Fibroblast of gingiva (primary cell): ENCODE measurements at regions not wholly inside any gene's neighbourhood (a gene's known extent, or its start where the extent isn't known, plus 50 kb on each side); places are given as distances from the start of the nearest gene placed in this dataset.

Source experiments
- DNase-seq: peaks from one replicate; pipeline ENCODE4 v3.0.0-alpha.2; 2011; ENCODE audit warnings: low read depth

DNA sequence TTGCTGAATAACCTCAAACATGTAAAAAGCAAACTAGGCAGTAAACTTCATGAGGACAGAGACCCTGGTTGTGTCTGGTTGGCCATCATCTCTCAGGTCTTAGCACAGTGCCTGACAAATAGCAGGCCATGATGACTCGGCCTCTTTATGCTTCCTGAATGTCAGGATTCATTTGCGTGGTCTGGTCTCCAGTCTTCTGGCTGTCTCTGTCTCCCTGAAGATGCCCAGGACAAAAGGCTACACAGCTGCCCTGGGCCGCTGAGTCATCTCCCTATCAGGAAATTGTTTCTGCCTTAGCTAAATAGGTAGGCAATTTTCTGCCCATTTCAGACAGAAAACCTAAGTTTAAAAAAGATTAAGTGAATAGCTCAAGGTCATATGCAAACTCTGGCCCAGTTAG is 84.1 kb upstream of the FNDC3A start:
- DNase-seq = no peak

DNA sequence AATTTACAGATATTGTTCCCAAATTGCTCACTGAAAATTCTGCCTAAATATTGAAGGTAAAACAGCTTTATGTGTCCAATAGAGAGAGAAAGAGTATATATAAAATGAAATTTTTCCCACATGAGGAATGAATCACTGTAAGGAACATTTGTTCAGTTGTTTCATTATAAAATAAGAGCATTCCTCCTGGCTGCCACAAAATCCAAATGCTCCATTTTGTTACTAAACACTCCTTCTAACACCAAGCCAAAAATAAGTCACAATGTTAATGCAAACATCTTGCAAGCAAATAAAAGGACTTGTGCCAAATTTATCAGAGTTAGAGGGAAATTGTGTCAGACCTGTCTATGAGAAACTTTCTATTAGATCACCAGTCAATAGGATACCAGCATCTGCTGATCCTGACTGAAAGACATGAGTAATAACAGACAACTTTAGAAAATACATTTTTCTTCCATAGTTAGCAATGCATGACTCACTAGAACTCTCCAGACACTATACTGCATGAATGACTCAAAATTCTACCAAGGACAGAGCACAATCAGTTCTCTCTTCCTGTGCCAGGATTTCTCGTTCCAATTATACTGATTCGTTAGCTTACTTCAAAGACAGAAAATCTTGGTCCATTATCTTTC is 83.5 kb upstream of the FNDC3A start:
- DNase-seq = peak; percentile 81

DNA sequence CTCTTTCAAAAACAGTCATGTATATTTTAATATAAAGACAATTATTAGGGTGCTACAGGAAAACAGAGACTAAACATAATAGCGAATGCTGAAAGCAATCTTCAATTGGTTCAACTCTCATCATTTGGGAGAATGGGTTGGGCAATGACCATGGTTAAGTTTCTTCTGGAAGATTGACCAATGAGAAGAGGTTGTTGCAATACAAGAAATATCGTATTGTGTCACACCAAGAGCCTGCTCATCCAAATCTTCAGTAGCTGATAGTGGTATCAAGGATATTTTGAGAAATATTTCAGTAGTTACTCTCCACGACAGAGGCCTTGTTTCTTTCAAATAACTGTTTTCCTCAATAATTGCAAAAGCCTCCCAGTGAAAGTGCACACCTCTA is 83.0 kb upstream of the FNDC3A start:
- peak; percentile 31 for DNase-seq

DNA sequence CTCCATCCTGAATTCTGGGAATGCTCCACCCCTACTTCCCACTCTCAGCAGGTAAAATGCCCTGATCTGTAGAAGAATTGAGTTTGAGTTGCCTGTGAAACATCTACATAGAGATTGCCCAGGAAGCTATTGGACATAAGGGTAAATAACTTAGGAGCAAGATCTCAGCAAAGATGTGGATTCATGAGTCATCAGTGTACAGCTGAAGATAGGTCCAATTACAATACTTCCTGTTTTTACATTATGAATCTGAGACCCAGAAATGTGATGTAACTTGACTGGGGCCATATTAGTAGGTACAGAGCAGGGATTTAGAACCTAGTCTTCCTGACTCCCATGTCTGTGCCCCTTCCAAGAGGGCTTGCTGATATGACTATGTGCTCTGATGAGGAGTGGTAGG is 79.4 kb upstream of the FNDC3A start:
- DNase-seq = peak; percentile 40

DNA sequence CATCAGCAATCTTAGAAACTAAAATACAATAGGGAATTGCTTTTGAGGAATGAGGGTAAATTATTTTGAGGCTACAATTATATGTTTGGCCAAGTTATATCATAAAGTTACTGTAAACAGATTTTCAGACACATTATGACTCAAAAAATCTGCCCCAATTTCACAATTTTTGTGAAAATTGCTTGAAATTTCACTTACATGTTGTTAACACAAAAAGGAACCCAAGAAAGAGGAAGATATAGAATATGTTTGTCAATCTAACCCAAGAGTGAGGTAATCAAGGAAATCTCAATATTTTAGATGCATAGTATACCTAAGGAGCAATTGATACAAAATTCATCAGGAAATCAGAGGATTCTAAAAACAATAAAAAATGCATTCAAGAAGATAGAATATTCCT is 73.9 kb upstream of the FNDC3A start:
- DNase-seq = no peak

DNA sequence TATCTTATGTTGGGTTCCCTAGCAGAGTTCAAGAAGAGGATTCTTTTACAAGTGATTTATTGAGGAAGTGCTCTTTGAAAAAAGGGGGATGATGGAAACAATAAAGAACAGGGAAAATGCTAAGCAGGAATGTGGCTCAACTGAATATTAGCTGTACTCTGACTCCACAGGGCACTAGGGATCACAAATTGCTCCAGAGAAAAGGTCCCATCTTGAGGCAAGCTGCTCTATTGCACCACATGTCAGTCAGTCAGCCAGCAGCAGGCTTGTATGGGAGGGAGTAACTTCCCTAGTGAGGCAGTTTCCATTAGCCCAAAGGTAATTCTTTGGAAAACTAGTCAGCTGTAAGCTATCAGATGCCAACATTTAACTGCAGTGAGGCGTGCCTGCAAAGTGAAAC is 73.3 kb upstream of the FNDC3A start:
- peak; percentile 71 for DNase-seq

DNA sequence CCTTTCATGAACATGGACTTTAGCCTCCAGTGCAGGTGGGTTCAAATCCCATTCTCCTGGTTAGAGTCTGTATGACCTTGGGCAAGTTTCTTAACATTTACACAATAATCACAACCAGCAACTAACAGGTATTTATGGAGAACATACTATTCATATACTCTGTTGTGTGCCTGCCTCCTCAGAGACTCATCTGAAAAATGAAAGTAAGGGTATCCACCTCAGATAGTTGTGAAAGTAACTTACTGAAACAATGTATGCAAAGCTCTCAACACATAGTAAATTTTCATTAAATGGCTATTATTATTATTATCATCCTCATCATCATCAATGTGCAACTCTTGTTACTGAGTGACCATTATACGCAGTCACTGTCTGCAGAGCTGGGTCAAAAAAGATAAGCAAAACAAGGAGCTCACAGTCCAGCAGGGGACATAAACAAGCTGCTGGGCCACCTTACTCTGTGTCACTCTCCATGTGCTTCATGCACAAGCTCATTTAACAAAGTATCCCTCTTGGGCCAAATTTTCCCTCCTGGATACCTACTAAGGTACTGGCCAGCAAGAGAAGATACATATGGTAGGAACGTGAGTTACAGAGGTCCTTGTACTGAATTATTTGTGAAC is 70.9 kb upstream of the FNDC3A start:
- no peak for DNase-seq

DNA sequence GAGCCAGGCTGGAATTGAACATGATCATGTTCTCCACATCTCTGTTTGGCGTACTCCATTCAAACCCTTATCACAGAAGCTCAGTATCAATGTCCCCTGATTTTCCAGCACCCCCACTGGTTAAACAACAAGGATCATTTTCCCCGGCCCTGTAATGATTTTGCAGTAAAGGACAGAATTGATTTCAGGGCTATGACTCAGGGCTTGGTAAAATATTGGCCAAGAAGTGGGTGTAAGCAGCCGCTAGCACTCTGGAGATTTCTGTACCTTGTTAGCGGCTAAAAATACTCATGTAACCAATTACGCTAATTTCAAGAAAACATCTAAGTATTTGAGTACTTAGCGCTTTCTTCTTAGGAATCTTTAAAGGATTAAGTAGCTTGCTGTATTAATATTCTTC is 69.5 kb upstream of the FNDC3A start:
- no peak for DNase-seq

DNA sequence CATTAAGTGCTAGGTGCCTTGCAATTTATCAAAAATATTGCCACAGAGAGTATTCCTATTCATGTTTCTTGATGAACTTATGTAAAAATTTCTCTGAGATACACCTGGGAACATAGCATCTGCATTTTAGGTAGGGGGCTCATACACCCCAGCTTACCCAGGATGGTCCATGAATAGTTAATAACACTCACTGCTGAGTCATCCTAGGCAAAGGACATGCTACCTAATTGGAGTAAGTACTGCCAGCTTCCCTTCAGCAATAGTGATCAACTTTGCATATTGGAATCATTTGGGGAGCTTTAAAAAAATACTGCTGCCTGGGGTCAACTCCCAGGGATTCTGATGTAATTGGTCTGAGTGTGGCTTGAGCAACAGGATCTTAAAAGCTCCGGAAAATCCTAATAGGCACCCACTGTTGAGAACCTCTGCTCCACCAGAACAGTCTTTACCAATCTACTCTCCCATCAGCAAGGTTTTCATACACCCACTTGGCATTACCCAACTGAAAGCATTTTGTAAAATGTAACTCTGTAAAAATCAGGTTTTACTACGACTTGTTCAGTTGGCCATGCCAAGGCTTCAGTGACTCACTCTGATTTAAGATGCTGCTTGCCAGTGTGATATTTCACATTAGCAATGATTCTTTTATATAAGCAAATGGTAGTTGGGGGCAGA is 67.2 kb upstream of the FNDC3A start:
- peak; percentile 81 for DNase-seq

DNA sequence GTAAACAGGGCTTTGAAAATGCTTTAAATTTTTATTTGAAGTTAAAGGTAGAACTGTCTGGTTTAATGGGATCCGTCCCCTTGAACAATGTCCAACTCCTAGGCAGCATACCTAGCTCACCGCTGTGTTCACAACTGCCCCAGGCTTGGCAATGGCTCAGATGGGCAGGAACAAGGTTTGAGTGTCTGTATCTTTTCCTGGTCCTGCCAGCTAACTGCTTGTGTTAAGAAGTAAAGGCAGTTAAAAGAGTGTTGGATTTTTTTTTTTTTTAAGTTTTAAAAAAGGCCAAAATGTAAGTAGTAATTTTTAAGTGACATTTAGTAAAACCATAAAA is 66.7 kb upstream of the FNDC3A start:
- no peak for DNase-seq

DNA sequence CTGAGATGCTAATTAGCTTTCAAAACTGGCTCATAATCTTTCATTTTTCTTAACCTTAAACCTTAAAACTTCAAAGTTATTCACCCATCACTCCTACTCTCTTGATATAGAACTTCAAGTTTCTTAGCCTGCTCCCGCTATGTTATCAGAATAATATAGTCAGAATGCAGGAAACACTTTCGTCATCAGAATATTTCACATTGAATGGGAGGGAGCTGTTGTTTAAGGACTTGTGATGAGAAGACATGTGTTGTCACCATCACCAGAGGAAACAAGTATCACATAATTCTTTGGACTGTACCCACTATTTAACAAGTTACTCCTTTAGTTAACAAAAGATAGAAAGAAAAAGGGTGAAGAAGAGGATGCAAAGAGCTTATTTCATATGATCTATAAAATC is 65.0 kb upstream of the FNDC3A start:
- no peak for DNase-seq

DNA sequence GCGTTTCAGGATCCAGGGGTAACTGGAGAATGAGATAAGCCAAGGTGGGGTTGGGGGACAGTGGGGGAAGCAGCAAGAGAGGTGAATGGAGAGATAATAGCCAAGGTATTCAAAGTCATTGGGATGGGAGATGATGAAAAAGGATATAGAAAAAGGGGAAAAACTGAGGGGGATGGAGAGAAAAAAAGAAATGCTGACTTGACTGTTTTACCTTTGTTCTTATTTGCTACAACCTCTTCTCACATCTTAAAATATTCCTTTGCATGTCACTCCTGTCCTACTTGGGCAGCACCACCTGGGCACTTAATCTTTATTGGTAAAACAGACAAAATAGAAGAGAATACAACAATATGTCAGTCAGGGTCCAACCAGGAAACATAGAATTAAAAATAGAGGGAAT is 56.0 kb upstream of the FNDC3A start:
- no peak for DNase-seq

DNA sequence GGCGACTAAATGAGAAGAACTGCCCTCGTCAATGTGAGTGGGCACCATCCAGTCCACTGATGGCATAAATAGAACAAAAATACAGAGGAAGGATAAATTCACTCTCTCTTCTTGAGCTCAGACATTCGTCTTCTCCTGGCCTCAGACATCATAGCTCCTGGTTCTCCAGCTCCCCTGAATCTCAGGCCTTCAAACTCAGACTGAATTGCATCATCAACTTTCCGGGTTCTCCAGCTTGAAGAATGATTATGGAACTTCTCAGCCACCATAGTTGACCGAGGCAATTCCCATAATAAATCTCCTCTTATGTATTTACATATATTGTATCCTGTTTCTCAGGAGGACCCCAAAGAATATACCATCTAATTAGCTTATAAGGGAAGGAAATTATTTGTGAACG is 55.0 kb upstream of the FNDC3A start:
- no peak for DNase-seq

DNA sequence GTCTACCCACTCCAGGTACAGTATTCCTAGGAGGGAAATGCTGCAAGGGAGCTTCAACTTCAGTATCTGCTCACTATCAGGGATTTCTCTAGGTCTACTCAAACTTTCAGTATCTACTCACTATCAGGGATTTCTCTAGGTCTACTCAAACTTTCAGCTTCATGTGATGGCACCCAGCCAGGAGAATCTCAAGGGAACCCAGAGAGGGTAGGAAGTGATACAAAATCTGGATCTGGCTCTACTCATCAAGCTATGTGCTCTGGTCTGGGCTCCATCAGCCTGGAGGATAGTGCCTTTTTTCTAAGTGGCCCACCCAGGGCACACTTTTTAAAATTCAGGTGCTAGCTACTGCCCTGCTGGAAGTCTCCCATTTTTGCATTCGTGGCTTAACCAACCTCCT is 52.3 kb upstream of the FNDC3A start:
- no peak for DNase-seq

DNA sequence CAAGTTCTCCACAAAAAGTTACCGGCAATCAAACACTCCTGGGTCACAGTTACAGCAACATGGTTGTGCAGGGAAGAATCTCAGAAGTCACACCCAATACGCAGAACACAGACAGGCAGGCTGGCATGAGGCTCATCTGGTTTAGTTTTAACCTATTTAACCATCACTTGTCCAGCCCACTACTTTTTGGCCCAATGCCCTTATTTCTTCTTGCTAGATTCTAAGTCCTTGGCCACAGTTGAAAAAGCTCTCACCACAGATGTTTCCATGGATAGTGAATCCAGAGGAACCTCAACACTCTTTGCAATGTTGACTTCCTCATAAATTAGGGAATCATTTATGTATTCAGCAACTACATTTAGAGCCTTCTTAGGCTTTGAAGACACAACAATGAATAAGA is 50.7 kb upstream of the FNDC3A start:
- no peak for DNase-seq
